Activated CD4-positive, alpha-beta T cell treated with anti-CD3 and anti-CD28 coated beads, Interleukin-2, Interleukin-6, amounts not matched to agents 100 ng/mL and 50 ng/mL, durations not matched to agents 16 hours and 8 hours (primary cell): ENCODE measurements at regions not wholly inside any gene's neighbourhood (a gene's known extent, or its start where the extent isn't known, plus 50 kb on each side); places are given as distances from the start of the nearest gene placed in this dataset.
"Not testable (repeated sequence)": the region's sequence is repeated elsewhere in the genome, so short reads cannot be mapped to it uniquely, and the experiment has no call there.

Source experiments
- DNase-seq: peaks from one replicate; pipeline ENCODE4 v3.0.0-alpha.2; 2020

- peak; percentile 60 for DNase-seq
Measured at GRCh38 chr14:49946320-49947141, 53.6 kb downstream of the ARF6 start.

- no peak for DNase-seq
Measured at GRCh38 chr14:49947506-49947905, 54.6 kb downstream of the ARF6 start.

GRCh38 chr14:49950275-49951228 lies 57.7 kb downstream of the ARF6 start:
- DNase-seq, result peak; percentile 27

GRCh38 chr14:49951229-49951607 lies 58.3 kb downstream of the ARF6 start:
- no peak for DNase-seq

- DNase-seq, result no peak
Measured at GRCh38 chr14:49951691-49952345, 58.9 kb downstream of the ARF6 start.

GRCh38 chr14:49953196-49953595 lies 60.3 kb downstream of the ARF6 start:
- no peak for DNase-seq

GRCh38 chr14:49954171-49954631 lies 61.3 kb downstream of the ARF6 start:
- DNase-seq, result no peak

GRCh38 chr14:49955024-49955423 lies 62.1 kb downstream of the ARF6 start:
- no peak for DNase-seq

- no peak for DNase-seq
Measured at GRCh38 chr14:49957089-49957852, 64.4 kb downstream of the ARF6 start.

GRCh38 chr14:49959822-49960408 lies 67.0 kb downstream of the ARF6 start:
- peak; percentile 58 for DNase-seq

GRCh38 chr14:49960453-49960852 lies 67.6 kb downstream of the ARF6 start:
- DNase-seq, result no peak

GRCh38 chr14:49961270-49962222 lies 68.7 kb downstream of the ARF6 start:
- no peak for DNase-seq

GRCh38 chr14:49962621-49963020 lies 69.7 kb downstream of the ARF6 start:
- peak; percentile 60 for DNase-seq

- DNase-seq, result not testable (repeated sequence)
Measured at GRCh38 chr14:49965068-49965651, 72.3 kb downstream of the ARF6 start.

- no peak for DNase-seq
Measured at GRCh38 chr14:49966304-49966809, 73.5 kb downstream of the ARF6 start.

- no peak for DNase-seq
Measured at GRCh38 chr14:49966971-49967630, 74.2 kb downstream of the ARF6 start.

GRCh38 chr14:49969961-49970360 lies 77.1 kb downstream of the ARF6 start:
- DNase-seq, result no peak

- DNase-seq, result peak; percentile 56
Measured at GRCh38 chr14:49970474-49971147, 77.7 kb downstream of the ARF6 start.
